Transverse colon (tissue), 3 donors: ENCODE measurements at regions not wholly inside any gene's neighbourhood (a gene's known extent, or its start where the extent isn't known, plus 50 kb on each side); places are given as distances from the start of the nearest gene placed in this dataset.

Source experiments
- POLR2A ChIP-seq: fragments of 450-650 bp; IDR thresholded peaks from one replicate; pipeline ENCODE4 v1.6.1; 2016; ENCODE audit warnings: antibody characterized with exemption, mild to moderate bottlenecking, moderate library complexity
- TF ChIP-seq, protein P1 (sequence below), 5 experiments: fragments of 200-600 bp in 3 of 5; fragments of 450-650 bp in 2 of 5; sonication (generic) in 3 of 5; IDR thresholded peaks; 1 replicate in 2 of 5; 2 replicates in 3 of 5; pipeline ENCODE4 v1.5.1; 2016 to 2017; ENCODE audit warnings: antibody characterized with exemption in 5 of 5, inconsistent platforms in 3 of 5, mild to moderate bottlenecking in 2 of 5, moderate library complexity in 1 of 5

DNA sequence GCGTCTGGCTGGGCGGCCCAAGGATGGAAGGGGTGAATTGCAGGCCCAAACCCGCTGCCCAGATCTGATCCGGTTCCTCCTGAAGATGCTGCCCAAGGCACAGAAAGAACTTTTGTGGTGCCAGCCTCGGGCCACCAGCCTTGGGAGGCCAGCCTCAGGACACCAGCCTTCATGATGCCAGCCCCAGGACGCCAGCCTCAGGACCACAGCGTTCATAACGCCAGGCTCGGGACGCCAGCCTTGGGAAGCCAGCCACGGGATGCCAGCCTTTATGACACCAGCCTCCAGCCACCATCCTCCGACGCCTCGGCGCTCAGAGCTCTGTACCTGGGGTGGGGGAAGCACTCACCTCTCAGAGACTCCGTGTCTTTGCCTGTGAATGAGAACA lies 107.8 kb downstream of the ADRA2C start:
- TF ChIP-seq, protein P1, sequence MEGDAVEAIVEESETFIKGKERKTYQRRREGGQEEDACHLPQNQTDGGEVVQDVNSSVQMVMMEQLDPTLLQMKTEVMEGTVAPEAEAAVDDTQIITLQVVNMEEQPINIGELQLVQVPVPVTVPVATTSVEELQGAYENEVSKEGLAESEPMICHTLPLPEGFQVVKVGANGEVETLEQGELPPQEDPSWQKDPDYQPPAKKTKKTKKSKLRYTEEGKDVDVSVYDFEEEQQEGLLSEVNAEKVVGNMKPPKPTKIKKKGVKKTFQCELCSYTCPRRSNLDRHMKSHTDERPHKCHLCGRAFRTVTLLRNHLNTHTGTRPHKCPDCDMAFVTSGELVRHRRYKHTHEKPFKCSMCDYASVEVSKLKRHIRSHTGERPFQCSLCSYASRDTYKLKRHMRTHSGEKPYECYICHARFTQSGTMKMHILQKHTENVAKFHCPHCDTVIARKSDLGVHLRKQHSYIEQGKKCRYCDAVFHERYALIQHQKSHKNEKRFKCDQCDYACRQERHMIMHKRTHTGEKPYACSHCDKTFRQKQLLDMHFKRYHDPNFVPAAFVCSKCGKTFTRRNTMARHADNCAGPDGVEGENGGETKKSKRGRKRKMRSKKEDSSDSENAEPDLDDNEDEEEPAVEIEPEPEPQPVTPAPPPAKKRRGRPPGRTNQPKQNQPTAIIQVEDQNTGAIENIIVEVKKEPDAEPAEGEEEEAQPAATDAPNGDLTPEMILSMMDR (IDR thresholded peaks at IDR 0.05): no peak
- TF ChIP-seq POLR2A: no peak
